NCI-H2107 (cell line): ENCODE measurements at regions not wholly inside any gene's neighbourhood (a gene's known extent, or its start where the extent isn't known, plus 50 kb on each side); places are given as distances from the start of the nearest gene placed in this dataset.

ENCODE experiments used
- DNase-seq: peaks from one replicate; lab custom pipeline; 2025; lab: John Stamatoyannopoulos, UW

- no peak for DNase-seq
Measured at GRCh38 chr2:105570757-105571156, 171.9 kb upstream of the FHL2 start.

GRCh38 chr2:105570326-105570725, 171.5 kb upstream of the FHL2 start:
- DNase-seq, result no peak

- no peak for DNase-seq
Measured at GRCh38 chr2:105569606-105570005, 170.8 kb upstream of the FHL2 start.

GRCh38 chr2:105567996-105568494, 169.2 kb upstream of the FHL2 start:
- DNase-seq, result no peak

GRCh38 chr2:105563000-105563719, 164.3 kb upstream of the FHL2 start:
- DNase-seq, result no peak

GRCh38 chr2:105561401-105561800, 162.6 kb upstream of the FHL2 start:
- no peak for DNase-seq

- no peak for DNase-seq
Measured at GRCh38 chr2:105560157-105560556, 161.3 kb upstream of the FHL2 start.

- no peak for DNase-seq
Measured at GRCh38 chr2:105557021-105557920, 158.4 kb upstream of the FHL2 start.

GRCh38 chr2:105556366-105556765, 157.5 kb upstream of the FHL2 start:
- no peak for DNase-seq

GRCh38 chr2:105554235-105554634, 155.4 kb upstream of the FHL2 start:
- no peak for DNase-seq

- no peak for DNase-seq
Measured at GRCh38 chr2:105553538-105554196, 154.8 kb upstream of the FHL2 start.

GRCh38 chr2:105546628-105546974, 147.8 kb upstream of the FHL2 start:
- no peak for DNase-seq

GRCh38 chr2:105545730-105546627, 147.1 kb upstream of the FHL2 start:
- DNase-seq, result no peak

GRCh38 chr2:105544591-105545377, 145.9 kb upstream of the FHL2 start:
- no peak for DNase-seq

GRCh38 chr2:105541189-105542050, 142.6 kb upstream of the FHL2 start:
- DNase-seq, result no peak

GRCh38 chr2:105540642-105541041, 141.8 kb upstream of the FHL2 start:
- no peak for DNase-seq

GRCh38 chr2:105539331-105539730, 140.5 kb upstream of the FHL2 start:
- no peak for DNase-seq

GRCh38 chr2:105538840-105539239, 140.0 kb upstream of the FHL2 start:
- DNase-seq, result no peak

GRCh38 chr2:105537920-105538319, 139.1 kb upstream of the FHL2 start:
- no peak for DNase-seq

- DNase-seq, result no peak
Measured at GRCh38 chr2:105537466-105537865, 138.6 kb upstream of the FHL2 start.
